Gastrocnemius medialis (tissue), 4 donors: ENCODE measurements at regions not wholly inside any gene's neighbourhood (a gene's known extent, or its start where the extent isn't known, plus 50 kb on each side); places are given as distances from the start of the nearest gene placed in this dataset.

Source experiments
- ATAC-seq, 2 donors: fragments of 150-250 bp; one replicate each; pipeline ENCODE4 v1.9.1; 2016
- DNase-seq, 2 donors: peaks; one replicate each; pipeline ENCODE4 v3.0.0-alpha.2; 2019
- H3K27ac ChIP-seq, 4 donors: fragments of 200-600 bp; sonication (generic); 1 replicate in 1 of 4; 2 replicates in 3 of 4; pipeline ENCODE4 v1.5.1; 2016 to 2018; ENCODE audit warnings: mild to moderate bottlenecking in 2 of 4, moderate library complexity in 1 of 4
- H3K27me3 ChIP-seq, 3 donors: fragments of 200-600 bp; sonication (generic) in 2 of 3; 1 replicate in 1 of 3; 2 replicates in 2 of 3; pipeline versions ENCODE4 v1.5.1 to v1.6.0; 2016 to 2019; ENCODE audit warnings: mild to moderate bottlenecking in 1 of 3, moderate library complexity in 1 of 3
- H3K36me3 ChIP-seq, 2 donors: fragments of 200-600 bp; sonication (generic) in 1 of 2; one replicate each; pipeline ENCODE4 v1.5.1; 2017 to 2018
- H3K4me1 ChIP-seq, 2 donors: fragments of 200-600 bp; sonication (generic) in 1 of 2; one replicate each; pipeline ENCODE4 v1.5.1; 2016 to 2017; ENCODE audit warnings: mild to moderate bottlenecking in 2 of 2
- H3K4me3 ChIP-seq, 4 donors: fragments of 200-600 bp; sonication (generic) in 3 of 4; 1 replicate in 1 of 4; 2 replicates in 3 of 4; pipeline ENCODE4 v1.5.1; 2016 to 2019; ENCODE audit warnings: mild to moderate bottlenecking in 2 of 4
- H3K9me3 ChIP-seq, 3 donors: fragments of 200-600 bp; sonication (generic) in 2 of 3; 1 replicate in 1 of 3; 2 replicates in 2 of 3; pipeline ENCODE4 v1.5.1; 2016 to 2019
- POLR2A ChIP-seq, 2 donors: fragments of 450-650 bp; IDR thresholded peaks; one replicate each; pipeline ENCODE4 v1.6.1; 2017; ENCODE audit warnings: antibody characterized with exemption in 2 of 2, mild to moderate bottlenecking in 2 of 2, moderate library complexity in 2 of 2
- in situ Hi-C, 4 donors: fragments of 200-750 bp; cut with MboI; loops; one replicate each; pipeline versions ENCODE4 v1.15.0 to v1.8.0; 2017; ENCODE audit warnings: low sequenced_read_pairs in 4 of 4
- intact Hi-C: fragments of 100-400 bp; cut with DNase I; formaldehyde crosslinking; loops from one replicate; pipeline ENCODE4 v1.15.1; 2023; ENCODE audit warnings: low total_unique reads
- TF ChIP-seq, protein P1 (sequence below), 5 experiments: fragments of 450-650 bp in 3 of 5; fragments of 200-600 bp in 2 of 5; sonication (generic) in 2 of 5; IDR thresholded peaks in 4 of 5; conservative IDR thresholded peaks in 1 of 5; 1 replicate in 4 of 5; 2 replicates in 1 of 5; pipeline ENCODE4 v1.5.1; 2016 to 2019; ENCODE audit warnings: antibody characterized with exemption in 5 of 5, mild to moderate bottlenecking in 3 of 5, moderate library complexity in 3 of 5

DNA sequence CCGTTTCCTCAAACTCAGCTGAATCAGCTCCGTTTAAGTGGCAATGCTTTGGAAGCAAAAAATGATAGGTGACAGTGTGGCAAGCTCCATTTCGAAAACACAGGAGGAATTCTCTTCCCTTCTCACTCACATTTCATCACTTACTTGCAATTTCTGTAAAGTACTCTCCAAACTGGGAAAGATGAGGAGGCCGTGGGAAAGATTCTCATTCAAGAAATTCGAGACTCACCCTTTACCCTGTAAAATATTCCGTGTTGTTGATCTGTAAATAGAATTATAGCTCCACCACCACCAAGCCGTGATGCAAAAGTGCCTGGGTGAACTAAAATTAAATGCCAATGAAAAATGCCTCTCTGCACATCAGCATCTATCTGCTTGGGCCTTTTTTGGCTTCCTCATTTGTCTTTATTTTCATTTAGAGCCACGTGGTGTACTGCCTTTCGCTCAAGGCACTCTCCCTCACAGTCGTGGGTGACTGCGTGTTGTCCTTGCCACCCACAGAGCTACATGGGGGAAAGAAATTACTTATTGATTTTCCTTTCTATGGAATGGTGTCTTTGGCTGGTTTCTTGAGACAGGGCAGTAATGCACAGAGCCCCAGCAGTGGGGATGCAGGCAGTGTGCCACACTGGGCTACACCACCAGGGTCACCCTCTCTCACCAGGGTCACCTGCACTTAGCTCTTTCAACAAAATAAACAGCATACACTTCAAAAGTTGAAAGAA lies 289.3 kb upstream of the TAS2R1 start:
- no peaks in the 10 kb centered on the region for H3K36me3 ChIP-seq
- H3K27me3 ChIP-seq = no peaks in the 10 kb centered on the region
- no peak overlapping the region for H3K4me3 ChIP-seq
- ATAC-seq (no peak), DNase-seq (no peak)
- TF ChIP-seq, protein P1, sequence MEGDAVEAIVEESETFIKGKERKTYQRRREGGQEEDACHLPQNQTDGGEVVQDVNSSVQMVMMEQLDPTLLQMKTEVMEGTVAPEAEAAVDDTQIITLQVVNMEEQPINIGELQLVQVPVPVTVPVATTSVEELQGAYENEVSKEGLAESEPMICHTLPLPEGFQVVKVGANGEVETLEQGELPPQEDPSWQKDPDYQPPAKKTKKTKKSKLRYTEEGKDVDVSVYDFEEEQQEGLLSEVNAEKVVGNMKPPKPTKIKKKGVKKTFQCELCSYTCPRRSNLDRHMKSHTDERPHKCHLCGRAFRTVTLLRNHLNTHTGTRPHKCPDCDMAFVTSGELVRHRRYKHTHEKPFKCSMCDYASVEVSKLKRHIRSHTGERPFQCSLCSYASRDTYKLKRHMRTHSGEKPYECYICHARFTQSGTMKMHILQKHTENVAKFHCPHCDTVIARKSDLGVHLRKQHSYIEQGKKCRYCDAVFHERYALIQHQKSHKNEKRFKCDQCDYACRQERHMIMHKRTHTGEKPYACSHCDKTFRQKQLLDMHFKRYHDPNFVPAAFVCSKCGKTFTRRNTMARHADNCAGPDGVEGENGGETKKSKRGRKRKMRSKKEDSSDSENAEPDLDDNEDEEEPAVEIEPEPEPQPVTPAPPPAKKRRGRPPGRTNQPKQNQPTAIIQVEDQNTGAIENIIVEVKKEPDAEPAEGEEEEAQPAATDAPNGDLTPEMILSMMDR (IDR thresholded peaks at IDR 0.05 in 4 of 5, conservative IDR thresholded peaks at IDR 0.05 in 1 of 5) = no peak
- TF ChIP-seq POLR2A (IDR thresholded peaks at IDR 0.05) = no peak
- intact Hi-C loops = no loop called here
- no peaks in the 10 kb centered on the region for H3K4me1 ChIP-seq
- no peak overlapping the region for H3K27ac ChIP-seq
- in situ Hi-C loops = no loop called here
- H3K9me3 ChIP-seq = peaks cover 0 to 5% (median 0%) of the 10 kb centered on the region in 3 donors

DNA sequence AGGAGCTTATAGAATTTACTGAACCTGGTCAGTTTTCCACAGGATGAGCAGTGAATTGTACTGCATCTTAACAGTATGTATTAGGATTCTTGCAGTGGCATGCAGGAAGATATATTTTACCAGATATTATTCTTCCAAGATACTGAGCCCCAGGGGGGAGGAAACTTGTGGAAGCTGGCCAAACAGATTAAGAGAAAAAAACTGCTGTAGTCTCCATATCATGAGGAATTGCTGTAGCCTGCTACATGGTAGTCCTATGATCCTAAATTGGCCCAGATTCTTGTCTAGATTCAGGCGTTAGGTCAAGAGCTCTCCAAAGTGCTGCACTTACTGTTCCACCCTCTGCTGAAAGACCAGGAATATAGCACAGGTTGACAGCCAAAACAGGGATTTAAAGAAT lies 275.5 kb upstream of the TAS2R1 start:
- intact Hi-C loops = no loop called here
- Histone ChIP-seq H3K4me3 (no peak overlapping the region), H3K36me3 (no peaks in the 10 kb centered on the region), H3K9me3 (no peaks in the 10 kb centered on the region), H3K27me3 (no peaks in the 10 kb centered on the region), H3K4me1 (no peaks in the 10 kb centered on the region), H3K27ac (no peak overlapping the region)
- in situ Hi-C loops = no loop called here
- DNase-seq (no peak), ATAC-seq (no peak)
- TF ChIP-seq, protein P1 (IDR thresholded peaks at IDR 0.05 in 4 of 5, conservative IDR thresholded peaks at IDR 0.05 in 1 of 5) = no peak
- no peak for TF ChIP-seq POLR2A (IDR thresholded peaks at IDR 0.05)

DNA sequence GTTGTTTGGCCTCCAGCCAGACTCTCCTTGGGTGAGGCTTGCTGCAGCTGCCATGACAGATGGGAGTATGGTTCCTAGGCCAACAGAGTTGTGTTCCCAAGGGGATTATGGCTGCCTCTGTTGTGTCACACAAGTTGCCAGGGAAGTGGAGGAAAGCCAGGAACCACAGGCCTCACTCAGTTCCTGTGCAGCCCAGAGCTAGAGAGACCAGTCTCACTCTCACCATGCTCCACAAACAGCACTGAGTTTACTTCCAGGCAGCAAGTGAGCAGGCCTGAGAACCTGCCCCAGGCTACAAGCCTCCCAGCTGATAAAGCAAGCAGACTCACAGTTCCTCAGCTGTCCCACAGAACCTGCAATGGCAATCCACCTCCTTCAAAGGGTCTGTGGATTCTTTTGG lies 273.6 kb upstream of the TAS2R1 start:
- Histone ChIP-seq H3K9me3 (no peaks in the 10 kb centered on the region), H3K36me3 (no peaks in the 10 kb centered on the region), H3K27me3 (no peaks in the 10 kb centered on the region), H3K4me1 (no peaks in the 10 kb centered on the region), H3K4me3 (no peak overlapping the region), H3K27ac (no peak overlapping the region)
- intact Hi-C loops = no loop called here
- DNase-seq (no peak), ATAC-seq (no peak)
- in situ Hi-C loops = no loop called here
- TF ChIP-seq, protein P1 (IDR thresholded peaks at IDR 0.05 in 4 of 5, conservative IDR thresholded peaks at IDR 0.05 in 1 of 5) = no peak
- no peak for TF ChIP-seq POLR2A (IDR thresholded peaks at IDR 0.05)

DNA sequence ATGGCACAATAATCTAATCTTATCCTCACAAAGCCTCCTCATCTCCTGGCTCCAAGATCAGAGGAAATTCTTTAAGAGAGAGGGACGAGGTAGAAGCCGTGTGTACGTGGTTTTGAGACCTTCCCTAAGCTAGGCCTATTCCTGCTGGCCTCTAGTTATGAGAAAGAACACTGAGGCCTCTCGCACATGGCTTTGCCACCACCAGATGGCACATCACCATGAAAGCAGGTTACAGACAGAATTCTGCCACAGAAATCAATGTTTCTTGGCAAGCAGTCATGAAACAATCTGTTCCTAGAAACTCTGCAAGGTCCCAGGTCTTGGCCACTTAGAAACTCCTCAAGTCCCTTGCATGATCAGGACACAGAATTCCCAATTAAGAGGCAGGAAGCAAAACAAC lies 268.2 kb upstream of the TAS2R1 start:
- Histone ChIP-seq H3K9me3 (no peaks in the 10 kb centered on the region), H3K27me3 (no peaks in the 10 kb centered on the region), H3K4me3 (no peak overlapping the region), H3K4me1 (no peaks in the 10 kb centered on the region), H3K36me3 (no peaks in the 10 kb centered on the region), H3K27ac (no peak overlapping the region)
- no peak for ATAC-seq
- in situ Hi-C loops = no loop called here
- TF ChIP-seq POLR2A (IDR thresholded peaks at IDR 0.05) = no peak
- TF ChIP-seq, protein P1 (IDR thresholded peaks at IDR 0.05 in 4 of 5, conservative IDR thresholded peaks at IDR 0.05 in 1 of 5) = no peak
- no peak for DNase-seq
- intact Hi-C loops = no loop called here

DNA sequence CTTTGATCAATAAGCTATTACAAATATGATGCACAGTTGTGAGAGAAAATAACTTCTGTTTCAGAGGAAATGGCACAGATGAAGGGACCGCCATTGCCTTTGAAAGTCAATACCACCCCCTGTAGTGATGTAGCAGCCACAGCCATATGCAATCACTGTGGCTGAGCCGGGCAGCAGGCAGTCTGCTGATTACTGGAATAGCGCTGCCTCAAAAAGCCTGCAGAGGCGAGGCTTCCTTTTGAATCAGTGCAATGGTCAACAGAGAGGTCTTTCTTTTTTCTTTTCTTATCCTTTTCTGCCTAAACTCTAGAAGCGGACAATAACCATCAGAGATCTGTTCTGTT lies 265.1 kb upstream of the TAS2R1 start:
- no peak overlapping the region for H3K4me3 ChIP-seq
- H3K27ac ChIP-seq = no peak overlapping the region
- TF ChIP-seq, protein P1 (IDR thresholded peaks at IDR 0.05 in 4 of 5, conservative IDR thresholded peaks at IDR 0.05 in 1 of 5) = no peak
- no peak for TF ChIP-seq POLR2A (IDR thresholded peaks at IDR 0.05)
- no peak for ATAC-seq
- intact Hi-C loops (no loop called here), in situ Hi-C loops (no loop called here)
- no peaks in the 10 kb centered on the region for H3K9me3 ChIP-seq
- no peaks in the 10 kb centered on the region for H3K27me3 ChIP-seq
- H3K36me3 ChIP-seq = no peaks in the 10 kb centered on the region
- DNase-seq = no peak
- H3K4me1 ChIP-seq = no peaks in the 10 kb centered on the region
